ENCODE measurements at regions not wholly inside any gene's neighbourhood (a gene's known extent, or its start where the extent isn't known, plus 50 kb on each side); places are given as distances from the start of the nearest gene placed in this dataset.

GRCh38 chr7:33832271-33832721 lies 73.0 kb upstream of the BMPER start:
- Histone ChIP-seq H3K4me3 (ENCODE audit: low read length in 2 of 2) (no peak overlapping the region), H3K36me3 (ENCODE audit: control insufficient read depth in 2 of 2, insufficient read depth in 2 of 2, low read length in 1 of 2) (no peaks in the 10 kb centered on the region), H3K4me1 (ENCODE audit: control insufficient read depth in 2 of 2, insufficient read depth in 2 of 2, low read length in 2 of 2) (no peaks in the 10 kb centered on the region), H3K27ac (ENCODE audit: low read depth in 1 of 2, low read length in 1 of 2) (no peak overlapping the region), H3K27me3 (ENCODE audit: control insufficient read depth in 2 of 2, insufficient read depth in 1 of 2, low read length in 1 of 2) (no peaks in the 10 kb centered on the region), H3K9me3 (ENCODE audit: control insufficient read depth in 2 of 2, insufficient read depth in 1 of 2, low read length in 1 of 2) (no peaks in the 10 kb centered on the region)
- no peak for DNase-seq (ENCODE audit: low read depth in 6 of 9, low spot score in 9 of 9)
- WGBS: 93% methylated on average over 7 of the region's 7 CpGs

- H3K27me3 ChIP-seq (ENCODE audit: control insufficient read depth in 2 of 2, insufficient read depth in 1 of 2, low read length in 1 of 2): no peaks in the 10 kb centered on the region
- H3K27ac ChIP-seq (ENCODE audit: low read depth in 1 of 2, low read length in 1 of 2): no peak overlapping the region
- H3K9me3 ChIP-seq (ENCODE audit: control insufficient read depth in 2 of 2, insufficient read depth in 1 of 2, low read length in 1 of 2): no peaks in the 10 kb centered on the region
- H3K4me3 ChIP-seq (ENCODE audit: low read length in 2 of 2): no peak overlapping the region
- no peak for DNase-seq (ENCODE audit: low read depth in 6 of 9, low spot score in 9 of 9)
- H3K4me1 ChIP-seq (ENCODE audit: control insufficient read depth in 2 of 2, insufficient read depth in 2 of 2, low read length in 2 of 2): no peaks in the 10 kb centered on the region
- 97% methylated on average over 8 of the region's 8 CpGs for WGBS
- H3K36me3 ChIP-seq (ENCODE audit: control insufficient read depth in 2 of 2, insufficient read depth in 2 of 2, low read length in 1 of 2): no peaks in the 10 kb centered on the region
Measured at GRCh38 chr7:33836797-33837355, 68.5 kb upstream of the BMPER start.

GRCh38 chr7:33837356-33837851 lies 67.9 kb upstream of the BMPER start:
- 97% methylated on average over 14 of the region's 14 CpGs for WGBS
- Histone ChIP-seq H3K36me3 (ENCODE audit: control insufficient read depth in 2 of 2, insufficient read depth in 2 of 2, low read length in 1 of 2) (no peaks in the 10 kb centered on the region), H3K4me1 (ENCODE audit: control insufficient read depth in 2 of 2, insufficient read depth in 2 of 2, low read length in 2 of 2) (no peaks in the 10 kb centered on the region), H3K27me3 (ENCODE audit: control insufficient read depth in 2 of 2, insufficient read depth in 1 of 2, low read length in 1 of 2) (no peaks in the 10 kb centered on the region), H3K27ac (ENCODE audit: low read depth in 1 of 2, low read length in 1 of 2) (no peak overlapping the region), H3K9me3 (ENCODE audit: control insufficient read depth in 2 of 2, insufficient read depth in 1 of 2, low read length in 1 of 2) (no peaks in the 10 kb centered on the region), H3K4me3 (ENCODE audit: low read length in 2 of 2) (no peak overlapping the region)
- DNase-seq (ENCODE audit: low read depth in 6 of 9, low spot score in 9 of 9): no peak

- Histone ChIP-seq H3K27me3 (ENCODE audit: control insufficient read depth in 2 of 2, insufficient read depth in 1 of 2, low read length in 1 of 2) (no peaks in the 10 kb centered on the region), H3K9me3 (ENCODE audit: control insufficient read depth in 2 of 2, insufficient read depth in 1 of 2, low read length in 1 of 2) (no peaks in the 10 kb centered on the region), H3K36me3 (ENCODE audit: control insufficient read depth in 2 of 2, insufficient read depth in 2 of 2, low read length in 1 of 2) (no peaks in the 10 kb centered on the region), H3K4me3 (ENCODE audit: low read length in 2 of 2) (no peak overlapping the region), H3K4me1 (ENCODE audit: control insufficient read depth in 2 of 2, insufficient read depth in 2 of 2, low read length in 2 of 2) (no peaks in the 10 kb centered on the region), H3K27ac (ENCODE audit: low read depth in 1 of 2, low read length in 1 of 2) (no peak overlapping the region)
- 91% methylated on average over 1 of the region's 1 CpG for WGBS
- DNase-seq (ENCODE audit: low read depth in 6 of 9, low spot score in 9 of 9): no peak
Measured at GRCh38 chr7:33841031-33841430, 64.3 kb upstream of the BMPER start.

GRCh38 chr7:33841705-33842129 lies 63.6 kb upstream of the BMPER start:
- WGBS: 89% methylated on average over 3 of the region's 3 CpGs
- Histone ChIP-seq H3K4me3 (ENCODE audit: low read length in 2 of 2) (no peak overlapping the region), H3K9me3 (ENCODE audit: control insufficient read depth in 2 of 2, insufficient read depth in 1 of 2, low read length in 1 of 2) (no peaks in the 10 kb centered on the region), H3K4me1 (ENCODE audit: control insufficient read depth in 2 of 2, insufficient read depth in 2 of 2, low read length in 2 of 2) (no peaks in the 10 kb centered on the region), H3K27ac (ENCODE audit: low read depth in 1 of 2, low read length in 1 of 2) (no peak overlapping the region), H3K36me3 (ENCODE audit: control insufficient read depth in 2 of 2, insufficient read depth in 2 of 2, low read length in 1 of 2) (no peaks in the 10 kb centered on the region), H3K27me3 (ENCODE audit: control insufficient read depth in 2 of 2, insufficient read depth in 1 of 2, low read length in 1 of 2) (no peaks in the 10 kb centered on the region)
- no peak for DNase-seq (ENCODE audit: low read depth in 6 of 9, low spot score in 9 of 9)

- no peaks in the 10 kb centered on the region for H3K9me3 ChIP-seq (ENCODE audit: control insufficient read depth in 2 of 2, insufficient read depth in 1 of 2, low read length in 1 of 2)
- WGBS: 96% methylated on average over 3 of the region's 3 CpGs
- H3K4me3 ChIP-seq (ENCODE audit: low read length in 2 of 2): no peak overlapping the region
- DNase-seq (ENCODE audit: low read depth in 6 of 9, low spot score in 9 of 9): no peak
- H3K36me3 ChIP-seq (ENCODE audit: control insufficient read depth in 2 of 2, insufficient read depth in 2 of 2, low read length in 1 of 2): no peaks in the 10 kb centered on the region
- H3K27me3 ChIP-seq (ENCODE audit: control insufficient read depth in 2 of 2, insufficient read depth in 1 of 2, low read length in 1 of 2): no peaks in the 10 kb centered on the region
- no peaks in the 10 kb centered on the region for H3K4me1 ChIP-seq (ENCODE audit: control insufficient read depth in 2 of 2, insufficient read depth in 2 of 2, low read length in 2 of 2)
- no peak overlapping the region for H3K27ac ChIP-seq (ENCODE audit: low read depth in 1 of 2, low read length in 1 of 2)
Measured at GRCh38 chr7:33842150-33842549, 63.2 kb upstream of the BMPER start.

GRCh38 chr7:33845991-33846509 lies 59.3 kb upstream of the BMPER start:
- H3K36me3 ChIP-seq (ENCODE audit: control insufficient read depth in 2 of 2, insufficient read depth in 2 of 2, low read length in 1 of 2): no peaks in the 10 kb centered on the region
- no peaks in the 10 kb centered on the region for H3K27me3 ChIP-seq (ENCODE audit: control insufficient read depth in 2 of 2, insufficient read depth in 1 of 2, low read length in 1 of 2)
- H3K4me3 ChIP-seq (ENCODE audit: low read length in 2 of 2): no peak overlapping the region
- no peaks in the 10 kb centered on the region for H3K9me3 ChIP-seq (ENCODE audit: control insufficient read depth in 2 of 2, insufficient read depth in 1 of 2, low read length in 1 of 2)
- WGBS: 91% methylated on average over 11 of the region's 11 CpGs
- H3K4me1 ChIP-seq (ENCODE audit: control insufficient read depth in 2 of 2, insufficient read depth in 2 of 2, low read length in 2 of 2): no peaks in the 10 kb centered on the region
- no peak for DNase-seq (ENCODE audit: low read depth in 6 of 9, low spot score in 9 of 9)
- no peak overlapping the region for H3K27ac ChIP-seq (ENCODE audit: low read depth in 1 of 2, low read length in 1 of 2)

- Histone ChIP-seq H3K4me1 (ENCODE audit: control insufficient read depth in 2 of 2, insufficient read depth in 2 of 2, low read length in 2 of 2) (no peaks in the 10 kb centered on the region), H3K9me3 (ENCODE audit: control insufficient read depth in 2 of 2, insufficient read depth in 1 of 2, low read length in 1 of 2) (no peaks in the 10 kb centered on the region), H3K27ac (ENCODE audit: low read depth in 1 of 2, low read length in 1 of 2) (no peak overlapping the region), H3K4me3 (ENCODE audit: low read length in 2 of 2) (no peak overlapping the region), H3K27me3 (ENCODE audit: control insufficient read depth in 2 of 2, insufficient read depth in 1 of 2, low read length in 1 of 2) (no peaks in the 10 kb centered on the region), H3K36me3 (ENCODE audit: control insufficient read depth in 2 of 2, insufficient read depth in 2 of 2, low read length in 1 of 2) (no peaks in the 10 kb centered on the region)
- whole genome bisulfite sequencing: 95% methylated on average over 2 of the region's 2 CpGs
- DNase-seq (ENCODE audit: low read depth in 6 of 9, low spot score in 9 of 9): no peak
Measured at GRCh38 chr7:33849004-33849403, 56.3 kb upstream of the BMPER start.

- Histone ChIP-seq H3K4me3 (ENCODE audit: low read length in 2 of 2) (no peak overlapping the region), H3K27ac (ENCODE audit: low read depth in 1 of 2, low read length in 1 of 2) (no peak overlapping the region), H3K9me3 (ENCODE audit: control insufficient read depth in 2 of 2, insufficient read depth in 1 of 2, low read length in 1 of 2) (no peaks in the 10 kb centered on the region), H3K27me3 (ENCODE audit: control insufficient read depth in 2 of 2, insufficient read depth in 1 of 2, low read length in 1 of 2) (no peaks in the 10 kb centered on the region), H3K36me3 (ENCODE audit: control insufficient read depth in 2 of 2, insufficient read depth in 2 of 2, low read length in 1 of 2) (no peaks in the 10 kb centered on the region), H3K4me1 (ENCODE audit: control insufficient read depth in 2 of 2, insufficient read depth in 2 of 2, low read length in 2 of 2) (no peaks in the 10 kb centered on the region)
- WGBS: 59% methylated on average over 3 of the region's 3 CpGs
- DNase-seq (ENCODE audit: low read depth in 6 of 9, low spot score in 9 of 9): no peak
Measured at GRCh38 chr7:33849971-33850559, 55.3 kb upstream of the BMPER start.

All from thymus (tissue), 11 donors.